HL-60 (cell line): ENCODE measurements at regions not wholly inside any gene's neighbourhood (a gene's known extent, or its start where the extent isn't known, plus 50 kb on each side); places are given as distances from the start of the nearest gene placed in this dataset.

Experiments
- DNase-seq, 2 experiments: peaks; one replicate each; pipeline ENCODE4 v3.0.0-alpha.2; 2010 to 2020; ENCODE audit warnings: low read depth in 1 of 2, low spot score in 1 of 2
- H3K27ac ChIP-seq: fragments of 250-450 bp; sonication (Bioruptor Pico); replicated peaks from 2 replicates; pipeline ENCODE4 v1.5.1; 2020; ENCODE audit warnings: mild to moderate bottlenecking, moderate library complexity
- H3K27me3 ChIP-seq: fragments of 250-450 bp; sonication (Bioruptor Pico); 2 replicates; pipeline ENCODE4 v1.5.1; 2021; ENCODE audit warnings: mild to moderate bottlenecking, moderate library complexity; ENCODE audit not compliant: insufficient read depth, poor library complexity, severe bottlenecking
- H3K4me3 ChIP-seq: replicated peaks from 2 replicates; pipeline ENCODE4 v1.5.1; 2011; ENCODE audit warnings: mild to moderate bottlenecking, control low read depth, low read length; ENCODE audit not compliant: insufficient read depth
- CTCF ChIP-seq: IDR thresholded peaks from one replicate; pipeline ENCODE4 v1.5.1; 2011; ENCODE audit warnings: low read length, control low read depth, inconsistent platforms; ENCODE audit not compliant: insufficient read depth
- GABPA ChIP-seq: IDR thresholded peaks from 2 replicates; pipeline ENCODE4 v1.6.1; 2012; ENCODE audit warnings: low read depth
- POLR2AphosphoS5 ChIP-seq: IDR thresholded peaks from 2 replicates; pipeline ENCODE4 v1.6.1; 2012; ENCODE audit warnings: low read depth
- REST ChIP-seq: IDR thresholded peaks from 2 replicates; pipeline ENCODE4 v1.6.1; 2012; ENCODE audit warnings: low read depth; ENCODE audit not compliant: insufficient replicate concordance
- SPI1 ChIP-seq: IDR thresholded peaks from 2 replicates; pipeline ENCODE4 v1.6.1; 2012; ENCODE audit warnings: low read depth, mild to moderate bottlenecking, borderline replicate concordance

- no peak for TF ChIP-seq CTCF
- no peak for TF ChIP-seq POLR2AphosphoS5
- TF ChIP-seq SPI1, result no peak
- TF ChIP-seq REST, result no peak
- TF ChIP-seq GABPA, result no peak
- no peak overlapping the region for H3K27ac ChIP-seq
Observed at GRCh38 chr1:5379176-5379759, 613.0 kb downstream of the NPHP4 start.

GRCh38 chr1:5376538-5377247 lies 615.5 kb downstream of the NPHP4 start:
- Histone ChIP-seq H3K27me3 (no peaks in the 10 kb centered on the region), H3K4me3 (no peak overlapping the region), H3K27ac (no peak overlapping the region)
- TF ChIP-seq POLR2AphosphoS5 (no peak), CTCF (no peak)
- no peak for DNase-seq

More at GRCh38 chr1:5379176-5379759, 613.0 kb downstream of the NPHP4 start:
- DNase-seq, result no peak
- no peaks in the 10 kb centered on the region for H3K27me3 ChIP-seq
- no peak overlapping the region for H3K4me3 ChIP-seq

- TF ChIP-seq REST, result no peak
- no peak for TF ChIP-seq CTCF
- TF ChIP-seq SPI1, result no peak
- TF ChIP-seq GABPA, result no peak
- TF ChIP-seq POLR2AphosphoS5, result no peak
- no peaks in the 10 kb centered on the region for H3K27me3 ChIP-seq
- H3K27ac ChIP-seq, result no peak overlapping the region
- no peak for DNase-seq
- no peak overlapping the region for H3K4me3 ChIP-seq
Observed at GRCh38 chr1:5375481-5375880, 616.7 kb downstream of the NPHP4 start.

GRCh38 chr1:5374192-5374591 lies 618.0 kb downstream of the NPHP4 start:
- Histone ChIP-seq H3K4me3 (no peak overlapping the region), H3K27ac (no peak overlapping the region), H3K27me3 (no peaks in the 10 kb centered on the region)
- DNase-seq, result no peak
- TF ChIP-seq SPI1, result no peak
- TF ChIP-seq GABPA, result no peak
- no peak for TF ChIP-seq POLR2AphosphoS5
- TF ChIP-seq REST, result no peak
- no peak for TF ChIP-seq CTCF
